Brain microvascular endothelial cell (primary cell): ENCODE measurements at regions not wholly inside any gene's neighbourhood (a gene's known extent, or its start where the extent isn't known, plus 50 kb on each side); places are given as distances from the start of the nearest gene placed in this dataset.
"Not testable (repeated sequence)": the region's sequence is repeated elsewhere in the genome, so short reads cannot be mapped to it uniquely, and the experiment has no call there.

Experiments used
- DNase-seq: peaks from one replicate; pipeline ENCODE4 v3.0.0-alpha.2; 2020
- H3K27ac ChIP-seq: fragments of 250-450 bp; sonication (Bioruptor Pico); 2 replicates; pipeline ENCODE4 v1.5.1; 2020; ENCODE audit warnings: mild to moderate bottlenecking, moderate library complexity
- H3K27me3 ChIP-seq: fragments of 250-450 bp; sonication (Bioruptor Pico); replicated peaks from 2 replicates; pipeline ENCODE4 v1.5.1; 2020; ENCODE audit warnings: mild to moderate bottlenecking
- H3K36me3 ChIP-seq: fragments of 250-450 bp; sonication (Bioruptor Pico); replicated peaks from 2 replicates; pipeline ENCODE4 v1.5.1; 2020; ENCODE audit warnings: mild to moderate bottlenecking
- H3K4me3 ChIP-seq: 2 replicates; pipeline ENCODE4 v1.5.1; 2011; ENCODE audit warnings: low read depth, mild to moderate bottlenecking, control low read depth, low read length, moderate library complexity
- in situ Hi-C: cut with HindIII; loops from 2 replicates; pipeline ENCODE4 v1.10.0; 2017; ENCODE audit warnings: low sequenced_read_pairs, low pct_ligation_motif_present
- TF ChIP-seq, protein P1 (sequence below): IDR thresholded peaks from 2 replicates; pipeline ENCODE4 v1.5.1; 2011; ENCODE audit warnings: low read depth, mild to moderate bottlenecking, moderate library complexity, low read length, control low read depth, inconsistent platforms; ENCODE audit errors: missing control alignments

- Histone ChIP-seq H3K4me3 (no peak overlapping the region), H3K27me3 (no peaks in the 10 kb centered on the region), H3K36me3 (no peaks in the 10 kb centered on the region), H3K27ac (no peak overlapping the region)
- in situ Hi-C loops = no loop called here
- no peak for DNase-seq
- TF ChIP-seq, protein P1, sequence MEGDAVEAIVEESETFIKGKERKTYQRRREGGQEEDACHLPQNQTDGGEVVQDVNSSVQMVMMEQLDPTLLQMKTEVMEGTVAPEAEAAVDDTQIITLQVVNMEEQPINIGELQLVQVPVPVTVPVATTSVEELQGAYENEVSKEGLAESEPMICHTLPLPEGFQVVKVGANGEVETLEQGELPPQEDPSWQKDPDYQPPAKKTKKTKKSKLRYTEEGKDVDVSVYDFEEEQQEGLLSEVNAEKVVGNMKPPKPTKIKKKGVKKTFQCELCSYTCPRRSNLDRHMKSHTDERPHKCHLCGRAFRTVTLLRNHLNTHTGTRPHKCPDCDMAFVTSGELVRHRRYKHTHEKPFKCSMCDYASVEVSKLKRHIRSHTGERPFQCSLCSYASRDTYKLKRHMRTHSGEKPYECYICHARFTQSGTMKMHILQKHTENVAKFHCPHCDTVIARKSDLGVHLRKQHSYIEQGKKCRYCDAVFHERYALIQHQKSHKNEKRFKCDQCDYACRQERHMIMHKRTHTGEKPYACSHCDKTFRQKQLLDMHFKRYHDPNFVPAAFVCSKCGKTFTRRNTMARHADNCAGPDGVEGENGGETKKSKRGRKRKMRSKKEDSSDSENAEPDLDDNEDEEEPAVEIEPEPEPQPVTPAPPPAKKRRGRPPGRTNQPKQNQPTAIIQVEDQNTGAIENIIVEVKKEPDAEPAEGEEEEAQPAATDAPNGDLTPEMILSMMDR = no peak
Measured at GRCh38 chr16:29232811-29233704, 173.5 kb downstream of the NPIPB11 start.

DNA sequence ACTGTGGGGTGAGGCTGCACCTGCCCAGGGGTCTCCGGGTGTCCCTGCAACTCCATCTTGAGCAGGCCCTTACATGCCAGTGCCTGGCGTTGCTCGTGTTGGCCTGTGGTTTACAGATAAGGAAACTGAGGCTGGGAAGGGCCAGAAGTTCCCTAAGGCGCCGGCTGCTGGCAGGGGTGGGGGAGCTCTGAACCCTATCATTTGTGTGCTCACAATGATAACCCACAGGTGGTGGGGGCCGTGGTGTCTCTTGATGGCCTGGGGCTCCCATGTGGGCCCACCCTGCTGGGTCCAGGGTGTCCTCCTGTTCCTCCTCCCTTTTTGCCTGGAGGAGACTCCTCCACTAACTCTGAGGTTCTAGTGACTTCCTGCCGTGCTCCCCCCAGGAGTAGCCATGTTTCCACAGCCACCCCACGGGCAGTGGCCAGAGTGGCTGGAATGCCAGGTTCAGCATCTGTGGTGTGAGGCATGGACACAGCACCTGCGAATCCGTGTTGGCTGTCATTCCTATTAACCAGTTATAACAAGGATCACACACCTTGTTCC is 174.3 kb downstream of the NPIPB11 start:
- in situ Hi-C loops, H3K4me3 ChIP-seq, H3K27ac ChIP-seq, DNase-seq, H3K27me3 ChIP-seq, H3K36me3 ChIP-seq: not testable (repeated sequence)

DNA sequence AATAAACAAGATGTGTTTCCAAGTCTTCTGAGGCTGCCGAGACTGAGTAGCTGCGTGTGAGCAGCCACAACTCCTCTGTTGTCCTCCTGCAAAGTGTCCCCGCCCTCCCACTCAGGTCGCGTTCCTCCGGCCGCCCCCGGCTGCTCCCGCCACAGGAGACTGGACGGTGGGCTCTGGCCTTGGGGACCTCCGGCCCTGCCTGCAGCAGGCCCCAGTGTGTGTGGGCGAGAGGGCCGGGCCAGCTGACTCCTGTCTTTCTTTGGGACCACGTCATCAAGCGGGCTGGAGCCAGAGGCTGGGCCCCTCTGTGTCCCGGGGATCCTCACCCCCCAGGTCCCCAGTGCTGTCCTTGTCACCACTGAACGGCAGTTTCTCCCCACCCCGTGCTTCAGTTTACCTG is 175.3 kb downstream of the NPIPB11 start:
- DNase-seq = no peak
- Histone ChIP-seq H3K4me3 (no peak overlapping the region), H3K27ac (no peak overlapping the region), H3K36me3 (no peaks in the 10 kb centered on the region), H3K27me3 (no peaks in the 10 kb centered on the region)
- in situ Hi-C loops = no loop called here
- TF ChIP-seq, protein P1 = no peak

- DNase-seq = no peak
- H3K27me3 ChIP-seq = no peaks in the 10 kb centered on the region
- TF ChIP-seq, protein P1 = no peak
- H3K4me3 ChIP-seq = no peak overlapping the region
- no peak overlapping the region for H3K27ac ChIP-seq
- in situ Hi-C loops = no loop called here
- H3K36me3 ChIP-seq = no peaks in the 10 kb centered on the region
Measured at GRCh38 chr16:29230671-29231096, 175.8 kb downstream of the NPIPB11 start.

GRCh38 chr16:29230006-29230668 is 176.4 kb downstream of the NPIPB11 start:
- in situ Hi-C loops, H3K36me3 ChIP-seq, H3K27ac ChIP-seq, H3K4me3 ChIP-seq, DNase-seq, H3K27me3 ChIP-seq: not testable (repeated sequence)

DNA sequence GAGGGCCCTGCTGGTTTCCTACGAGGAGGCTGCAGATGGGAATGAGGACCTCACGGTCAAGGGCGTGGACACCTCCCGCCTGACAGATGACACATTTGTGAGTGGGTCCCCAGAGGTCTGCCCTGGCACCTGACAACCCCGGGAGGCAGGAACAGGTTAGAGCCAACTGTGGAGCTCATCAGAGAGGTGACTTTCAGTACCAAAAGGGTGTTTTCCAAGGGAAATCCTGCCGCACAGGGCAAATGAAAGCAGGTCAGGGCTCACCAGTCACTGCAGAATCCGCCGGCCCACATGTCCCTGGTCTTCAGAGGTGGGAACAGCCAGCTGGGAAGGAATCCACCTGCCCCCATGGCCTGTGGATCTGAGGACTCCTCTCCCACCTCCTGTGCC is 176.9 kb downstream of the NPIPB11 start:
- H3K4me3 ChIP-seq, H3K36me3 ChIP-seq, in situ Hi-C loops, DNase-seq, H3K27ac ChIP-seq, H3K27me3 ChIP-seq: not testable (repeated sequence)

- H3K27ac ChIP-seq, in situ Hi-C loops, DNase-seq, H3K27me3 ChIP-seq, H3K36me3 ChIP-seq, H3K4me3 ChIP-seq: not testable (repeated sequence)
Measured at GRCh38 chr16:29228664-29229611, 177.6 kb downstream of the NPIPB11 start.
